HEK293 (cell line): ENCODE measurements at regions not wholly inside any gene's neighbourhood (a gene's known extent, or its start where the extent isn't known, plus 50 kb on each side); places are given as distances from the start of the nearest gene placed in this dataset.
"Not testable (repeated sequence)": the region's sequence is repeated elsewhere in the genome, so short reads cannot be mapped to it uniquely, and the experiment has no call there.

Experiments used
- CTCF ChIP-seq: fragments of 450-650 bp; formaldehyde crosslinking; IDR thresholded peaks from 2 replicates; pipeline ENCODE4 v1.5.1; 2016; ENCODE audit warnings: missing biosample characterization, missing genetic modification characterization
- GLIS2 ChIP-seq: fragments of 450-650 bp; formaldehyde crosslinking; IDR thresholded peaks from 2 replicates; pipeline ENCODE4 v1.5.1; 2016; ENCODE audit warnings: missing biosample characterization, missing genetic modification characterization
- HOXA7 ChIP-seq: sonication (generic); formaldehyde crosslinking; IDR thresholded peaks from 2 replicates; pipeline ENCODE4 v1.8.1; 2022; ENCODE audit warnings: missing genetic modification reagents, borderline replicate concordance
- PATZ1 ChIP-seq: fragments of 450-650 bp; formaldehyde crosslinking; IDR thresholded peaks from 2 replicates; pipeline ENCODE4 v1.5.1; 2016; ENCODE audit warnings: missing biosample characterization, missing genetic modification characterization
- PBX3 ChIP-seq: sonication (generic); formaldehyde crosslinking; IDR thresholded peaks from 2 replicates; pipeline ENCODE4 v1.8.1; 2022; ENCODE audit warnings: mild to moderate bottlenecking, moderate library complexity, missing genetic modification reagents
- SP3 ChIP-seq: fragments of 450-650 bp; formaldehyde crosslinking; IDR thresholded peaks from 2 replicates; pipeline ENCODE4 v1.5.1; 2016; ENCODE audit warnings: missing biosample characterization, missing genetic modification characterization
- TSHZ1 ChIP-seq: fragments of 450-650 bp; formaldehyde crosslinking; IDR thresholded peaks from 2 replicates; pipeline ENCODE4 v1.5.1; 2016; ENCODE audit warnings: missing biosample characterization, missing genetic modification characterization, borderline replicate concordance
- ZBTB11 ChIP-seq: fragments of 450-650 bp; formaldehyde crosslinking; conservative IDR thresholded peaks from 2 replicates; pipeline ENCODE4 v1.5.1; 2016; ENCODE audit warnings: low read depth, missing biosample characterization, missing genetic modification characterization
- ZNF10 ChIP-seq: fragments of 450-650 bp; formaldehyde crosslinking; IDR thresholded peaks from 2 replicates; pipeline ENCODE4 v1.5.1; 2017; ENCODE audit warnings: missing biosample characterization, missing genetic modification characterization
- ZNF140 ChIP-seq: fragments of 450-650 bp; formaldehyde crosslinking; IDR thresholded peaks from 2 replicates; pipeline ENCODE4 v1.5.1; 2016; ENCODE audit warnings: missing biosample characterization, missing genetic modification characterization
- ZNF274 ChIP-seq, 2 experiments: fragments of 200-500 bp in 1 of 2; fragments of 450-650 bp in 1 of 2; sonication (Bioruptor generic) in 1 of 2; formaldehyde crosslinking in 1 of 2; IDR thresholded peaks; 2 replicates each; pipeline versions ENCODE4 v1.5.1 to v1.6.1; 2014 to 2016; ENCODE audit warnings: borderline replicate concordance in 1 of 2, inconsistent platforms in 1 of 2, low read length in 1 of 2, missing biosample characterization in 1 of 2, missing genetic modification characterization in 1 of 2
- ZNF501 ChIP-seq: fragments of 450-650 bp; formaldehyde crosslinking; IDR thresholded peaks from 2 replicates; pipeline ENCODE4 v1.5.1; 2016; ENCODE audit warnings: missing biosample characterization, missing genetic modification characterization
- ZNF629 ChIP-seq: fragments of 450-650 bp; formaldehyde crosslinking; IDR thresholded peaks from 2 replicates; pipeline ENCODE4 v1.5.1; 2017; ENCODE audit warnings: missing biosample characterization, missing genetic modification characterization
- ZNF670 ChIP-seq: fragments of 450-650 bp; formaldehyde crosslinking; IDR thresholded peaks from 2 replicates; pipeline ENCODE4 v1.5.1; 2016; ENCODE audit warnings: missing biosample characterization, missing genetic modification characterization, low read depth

- TF ChIP-seq ZNF274 (IDR thresholded peaks at IDR 0.05; ENCODE audit: low read length); ZNF274 (tag by site-specific recombination; IDR thresholded peaks at IDR 0.05; ENCODE audit: borderline replicate concordance); PBX3 (CRISPR knock-in tag); CTCF (tag by site-specific recombination); PATZ1 (tag by site-specific recombination); TSHZ1 (tag by site-specific recombination); ZBTB11; GLIS2 (tag by site-specific recombination); ZNF670 (tag by site-specific recombination); ZNF501 (tag by site-specific recombination); HOXA7 (CRISPR knock-in tag); ZNF629; SP3 (tag by site-specific recombination); ZNF10 (tag by site-specific recombination); ZNF140 (tag by site-specific recombination): not testable (repeated sequence)
Measured at GRCh38 chr2:111348316-111348715, 227.6 kb downstream of the BCL2L11 start.
